Activated CD4-positive, alpha-beta T cell treated with anti-CD3 and anti-CD28 coated beads, Interleukin-2, amount 50 U/mL, for 1 hour (primary cell): ENCODE measurements at regions not wholly inside any gene's neighbourhood (a gene's known extent, or its start where the extent isn't known, plus 50 kb on each side); places are given as distances from the start of the nearest gene placed in this dataset.

ENCODE experiments used
- DNase-seq: peaks from one replicate; pipeline ENCODE4 v3.0.0-alpha.2; 2020

DNA sequence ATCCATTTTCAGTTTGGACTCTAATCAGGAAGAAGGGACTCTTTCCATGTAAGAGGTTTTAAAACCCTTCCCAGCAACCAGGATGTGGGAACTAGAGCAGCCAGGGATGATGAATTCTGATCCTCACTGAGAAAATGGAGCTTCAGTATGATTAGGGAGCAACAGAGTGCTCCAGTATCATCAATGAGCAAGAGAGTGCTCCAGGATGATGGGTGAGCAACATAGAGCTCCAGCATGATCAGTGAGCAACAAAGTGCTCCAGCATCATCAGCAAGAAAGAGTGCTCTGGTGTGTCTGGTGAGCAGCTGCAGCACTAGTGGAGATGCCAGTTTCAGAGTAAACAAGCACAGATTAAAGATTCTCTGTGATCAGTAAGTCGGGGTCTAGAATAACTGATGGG, 106.4 kb upstream of the LPP start:
- DNase-seq: no peak

DNA sequence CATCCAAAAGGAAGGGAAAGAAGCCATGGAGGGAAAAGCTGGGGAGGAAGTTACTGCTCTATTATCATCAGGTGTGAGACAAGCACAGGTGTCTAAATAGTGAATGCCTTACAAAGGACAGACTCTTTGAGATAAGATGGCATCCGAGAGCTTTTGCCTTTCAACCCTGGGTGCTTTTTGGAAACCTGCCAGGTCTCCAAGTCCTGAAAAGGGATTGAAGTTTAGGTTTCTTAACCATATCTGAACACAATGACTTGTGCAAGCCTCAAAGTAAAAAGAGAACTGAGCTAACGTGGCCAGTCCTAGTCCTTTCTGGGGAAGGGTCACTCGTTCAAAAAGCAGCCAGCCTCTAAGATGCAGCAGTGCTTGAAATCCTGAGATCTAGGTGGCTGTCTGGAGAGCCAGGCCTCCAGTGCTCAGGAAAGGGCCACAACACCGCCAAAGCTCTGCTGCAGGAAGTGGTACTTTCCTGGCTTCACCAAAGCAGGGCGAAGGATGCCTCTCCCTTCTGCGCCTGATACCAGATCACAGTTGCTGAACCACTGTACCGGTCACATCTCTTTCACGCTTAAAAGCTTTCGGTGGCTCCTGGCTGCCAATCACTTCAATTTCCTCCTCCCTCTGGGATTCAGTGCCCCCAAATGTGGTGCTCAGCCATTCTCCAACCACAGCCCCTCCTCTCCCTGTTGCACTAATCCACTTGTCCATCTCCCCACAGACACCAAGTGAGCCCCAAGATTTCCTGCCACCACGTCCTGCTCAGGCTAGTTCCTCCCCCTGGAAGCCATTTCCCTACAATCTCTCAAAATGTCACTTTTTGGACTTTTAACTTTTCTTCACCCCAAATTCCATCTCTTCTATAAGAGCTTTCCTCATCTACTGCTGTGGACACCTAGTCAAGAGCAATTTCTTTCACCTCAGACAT, 104.1 kb upstream of the LPP start:
- DNase-seq: peak; percentile 14

DNA sequence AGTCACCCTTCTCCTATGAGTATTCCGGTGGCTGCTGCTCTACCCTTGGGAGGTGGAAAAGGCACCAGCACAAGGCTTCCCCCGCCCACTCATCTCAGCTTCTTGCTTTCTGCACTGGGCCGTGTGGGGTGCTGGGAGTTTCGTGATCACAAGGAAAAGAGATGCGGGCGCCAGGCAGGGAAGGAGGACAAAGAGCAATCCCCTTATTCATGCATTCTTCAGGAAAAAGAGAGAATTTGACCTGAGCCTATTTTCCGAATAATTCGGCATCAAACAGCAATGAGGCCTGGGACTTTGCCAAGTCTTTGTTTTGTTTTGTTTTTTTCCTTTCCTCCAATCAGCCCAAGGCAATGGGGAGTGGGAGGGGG, 102.2 kb upstream of the LPP start:
- no peak for DNase-seq

DNA sequence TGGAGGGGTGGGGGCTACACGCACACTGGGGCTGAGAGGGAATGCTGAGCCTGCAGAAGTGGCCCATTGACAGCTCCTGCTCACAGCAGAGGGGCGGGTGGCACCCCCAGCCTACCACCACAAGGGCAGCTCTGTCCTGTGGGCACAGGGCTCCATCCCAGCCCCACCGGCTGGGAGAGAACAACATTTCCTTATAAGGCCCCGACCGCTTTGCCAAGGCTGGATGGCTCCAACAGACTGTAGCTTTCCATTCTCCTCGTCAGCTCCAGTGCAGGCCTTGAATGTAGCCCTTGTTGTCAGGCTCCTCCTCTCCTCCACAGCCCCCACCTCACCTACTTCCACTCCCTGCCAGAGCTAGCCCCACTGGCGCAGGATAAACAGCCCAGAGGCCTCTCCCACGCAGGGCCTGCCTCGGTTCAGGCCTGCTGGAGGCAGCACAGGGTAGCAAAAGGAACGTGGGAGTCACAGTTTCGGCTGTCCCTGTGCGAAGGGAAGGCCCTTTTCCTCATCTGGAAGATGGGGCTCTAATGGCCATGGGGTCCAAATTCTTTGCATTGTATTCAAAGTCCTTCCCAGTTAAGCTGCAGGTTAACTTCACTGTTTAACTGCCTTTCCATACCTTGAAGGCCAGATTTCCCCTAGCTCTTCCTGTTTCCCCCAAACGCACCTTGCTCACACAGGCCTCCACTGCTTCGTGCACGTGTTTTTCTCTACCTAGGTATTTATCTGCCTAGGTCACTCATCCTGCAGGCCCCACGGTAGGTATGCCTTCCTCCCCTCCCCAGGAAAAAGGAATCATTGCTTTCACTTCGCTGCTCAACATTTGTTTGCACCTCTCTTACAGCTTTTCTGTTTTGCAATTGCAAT, 101.6 kb upstream of the LPP start:
- DNase-seq: no peak

DNA sequence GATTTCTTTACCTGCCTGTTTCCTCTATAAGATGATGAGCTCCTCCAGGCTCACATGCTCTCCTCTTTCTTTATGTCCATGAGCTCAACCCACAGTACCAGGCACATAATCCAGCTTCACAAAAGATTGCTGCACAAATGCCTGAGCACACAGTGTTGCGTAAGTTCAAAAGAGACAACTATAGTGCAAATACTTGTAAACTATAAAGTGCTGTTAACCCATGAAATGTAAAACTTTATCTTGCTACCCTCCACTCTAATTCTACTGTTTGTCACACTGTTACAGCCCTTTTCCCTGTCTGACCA, 101.0 kb upstream of the LPP start:
- no peak for DNase-seq

DNA sequence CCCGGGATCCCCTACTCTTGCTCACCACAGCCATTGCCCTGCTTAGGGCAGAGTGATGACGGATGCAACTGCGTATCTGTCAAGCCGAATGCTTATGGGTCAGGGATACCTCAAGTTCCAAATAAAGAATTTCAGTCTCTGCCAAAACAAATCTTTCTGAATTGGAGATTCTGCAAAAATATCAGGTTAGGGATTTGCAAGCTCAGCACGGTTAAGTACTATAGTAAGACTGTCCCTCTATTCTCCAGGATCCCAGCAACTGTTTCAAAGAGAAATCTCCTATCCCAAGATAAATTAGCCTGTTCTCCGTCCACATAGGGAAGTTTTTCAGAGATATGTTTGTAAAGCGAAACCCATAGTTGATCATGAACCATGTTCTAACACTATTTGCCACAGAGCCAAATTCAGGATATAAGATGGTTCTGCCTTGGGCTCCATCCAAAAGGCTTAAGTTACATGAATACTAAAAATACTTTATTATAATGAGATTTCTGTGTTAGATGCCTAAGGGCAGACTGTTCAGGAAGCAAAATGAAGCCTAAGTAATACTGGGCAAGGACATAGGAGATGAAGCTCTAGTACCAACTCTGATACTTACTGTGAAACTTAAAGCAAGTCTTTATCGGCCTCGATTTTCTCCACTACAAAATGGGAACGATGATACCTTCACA, 100.1 kb upstream of the LPP start:
- DNase-seq: no peak

DNA sequence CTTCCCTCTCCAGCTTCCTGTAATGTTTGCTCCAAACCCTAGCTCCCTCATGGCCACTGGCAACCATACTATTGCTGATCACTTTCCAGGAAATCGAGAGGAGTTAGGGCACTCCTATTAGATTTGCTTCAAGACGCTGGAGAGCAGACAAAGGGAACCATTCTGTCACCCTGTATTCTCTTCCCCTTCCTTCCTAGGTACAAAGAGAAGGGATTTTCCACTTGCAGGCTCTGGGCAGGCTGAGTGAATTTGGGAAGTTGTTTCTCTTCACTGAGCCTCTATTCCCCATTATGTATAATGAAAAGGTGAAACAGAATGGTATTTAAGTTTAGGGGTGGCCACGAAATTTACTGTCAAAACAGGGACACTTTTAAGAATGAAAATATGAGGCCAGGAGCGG, 99.4 kb upstream of the LPP start:
- no peak for DNase-seq

DNA sequence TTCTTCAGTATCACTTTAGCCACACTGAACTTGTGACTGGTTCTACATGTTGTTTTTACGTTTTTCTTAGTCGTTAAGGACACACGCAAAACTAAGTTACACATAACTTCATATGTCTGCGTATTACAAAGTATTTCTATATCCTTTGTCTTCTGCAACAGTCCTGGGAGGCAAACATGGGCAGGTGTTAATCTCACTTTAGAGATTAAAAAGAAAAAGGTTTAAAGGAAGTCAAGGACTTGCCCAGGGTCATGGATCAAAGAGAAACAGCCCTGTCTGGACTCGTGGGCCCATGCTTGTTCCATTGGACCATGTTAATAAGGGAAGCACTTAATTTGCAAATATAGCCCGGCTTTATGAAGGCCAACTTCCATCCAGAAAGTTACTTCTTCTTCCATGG, 98.6 kb upstream of the LPP start:
- no peak for DNase-seq

DNA sequence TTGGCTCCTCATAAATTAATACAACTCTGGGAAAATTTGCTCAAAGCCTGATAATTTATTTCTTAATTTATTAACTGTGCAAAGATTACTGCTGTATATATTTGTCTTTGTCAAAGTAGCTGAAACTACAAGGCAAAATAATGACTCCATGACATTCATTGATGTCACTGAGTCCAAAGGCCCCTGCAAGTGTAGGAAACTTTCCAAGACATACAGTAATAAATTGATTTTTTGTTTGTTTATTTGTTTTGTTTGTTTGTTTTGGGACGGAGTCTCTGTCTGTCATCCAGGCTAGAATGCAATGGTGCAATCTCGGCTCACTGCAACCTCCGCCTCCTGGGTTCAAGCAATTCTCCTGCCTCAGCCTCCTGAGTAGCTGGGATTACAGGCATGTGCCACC, 96.8 kb upstream of the LPP start:
- no peak for DNase-seq

DNA sequence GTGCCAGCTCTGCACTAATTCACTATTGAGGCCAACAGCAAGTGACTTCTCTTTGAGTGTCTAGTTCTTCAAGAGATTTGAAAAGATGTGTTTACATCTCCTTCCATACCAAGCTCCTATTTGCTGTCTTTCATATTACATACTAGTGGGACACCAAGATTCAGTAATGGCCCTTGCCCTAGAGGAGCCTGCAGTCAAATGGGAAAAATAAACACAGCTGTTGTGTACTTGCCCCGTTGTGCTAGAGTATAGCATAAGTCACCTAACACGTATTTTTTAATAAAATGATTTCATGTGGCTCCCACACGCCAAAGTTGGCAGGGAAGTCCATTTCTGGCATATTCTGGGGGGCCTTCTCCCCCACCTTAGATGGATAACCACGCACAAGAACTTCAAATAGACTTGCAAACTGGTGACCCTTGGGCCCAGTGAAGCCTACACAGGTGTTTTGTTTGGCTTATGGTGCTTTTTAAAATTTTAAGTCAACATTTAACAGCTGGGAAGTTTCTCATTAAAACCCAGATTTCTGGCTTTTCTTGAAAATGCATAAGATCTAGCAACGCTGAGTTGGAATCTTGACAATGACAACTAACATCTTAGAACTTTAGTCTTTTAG, 95.3 kb upstream of the LPP start:
- no peak for DNase-seq

DNA sequence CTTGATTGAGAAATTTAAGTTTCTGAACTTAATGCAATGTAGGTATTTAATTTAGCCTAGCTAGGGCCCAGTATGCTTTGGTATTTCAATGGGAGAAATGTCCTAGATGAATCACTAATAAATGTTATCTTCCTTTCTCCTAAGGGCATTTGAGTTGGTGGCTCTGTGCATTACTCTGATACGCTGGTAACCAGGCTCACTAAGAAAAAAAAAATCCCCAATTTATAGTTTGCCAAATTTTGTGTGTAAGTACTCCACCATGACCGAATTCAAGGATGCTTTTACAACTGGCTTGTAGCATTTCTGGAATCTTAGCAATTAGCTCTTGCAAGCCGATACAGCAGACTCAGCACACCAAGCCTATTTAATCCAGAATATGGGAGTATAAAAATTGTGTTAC, 94.6 kb upstream of the LPP start:
- DNase-seq: no peak

DNA sequence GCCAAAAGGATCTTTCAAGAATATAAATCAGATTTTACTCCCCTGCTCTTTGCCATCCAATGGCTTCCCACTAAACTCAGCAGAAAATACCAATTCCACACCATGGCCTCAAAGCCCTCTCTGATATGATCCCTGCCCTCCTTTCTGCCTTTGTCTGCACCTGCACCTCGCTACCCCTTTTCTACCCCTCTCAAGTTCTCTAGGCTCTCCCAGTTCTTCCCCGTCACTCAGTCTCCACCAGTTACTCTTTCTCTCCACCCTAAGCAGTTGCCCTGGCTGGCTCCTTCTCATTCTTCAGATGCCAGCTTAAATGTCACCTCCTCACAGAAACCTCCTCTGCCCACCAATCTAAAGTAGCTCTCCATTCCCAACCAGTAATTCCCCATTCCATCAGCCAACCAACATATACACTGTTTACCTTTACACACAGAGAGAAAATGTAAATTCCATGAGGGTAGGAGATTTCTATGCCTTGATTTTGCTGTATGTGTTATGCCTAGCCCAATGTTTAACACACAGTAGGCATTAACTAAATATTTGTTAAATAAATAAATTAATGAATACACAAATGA, 93.6 kb upstream of the LPP start:
- no peak for DNase-seq

DNA sequence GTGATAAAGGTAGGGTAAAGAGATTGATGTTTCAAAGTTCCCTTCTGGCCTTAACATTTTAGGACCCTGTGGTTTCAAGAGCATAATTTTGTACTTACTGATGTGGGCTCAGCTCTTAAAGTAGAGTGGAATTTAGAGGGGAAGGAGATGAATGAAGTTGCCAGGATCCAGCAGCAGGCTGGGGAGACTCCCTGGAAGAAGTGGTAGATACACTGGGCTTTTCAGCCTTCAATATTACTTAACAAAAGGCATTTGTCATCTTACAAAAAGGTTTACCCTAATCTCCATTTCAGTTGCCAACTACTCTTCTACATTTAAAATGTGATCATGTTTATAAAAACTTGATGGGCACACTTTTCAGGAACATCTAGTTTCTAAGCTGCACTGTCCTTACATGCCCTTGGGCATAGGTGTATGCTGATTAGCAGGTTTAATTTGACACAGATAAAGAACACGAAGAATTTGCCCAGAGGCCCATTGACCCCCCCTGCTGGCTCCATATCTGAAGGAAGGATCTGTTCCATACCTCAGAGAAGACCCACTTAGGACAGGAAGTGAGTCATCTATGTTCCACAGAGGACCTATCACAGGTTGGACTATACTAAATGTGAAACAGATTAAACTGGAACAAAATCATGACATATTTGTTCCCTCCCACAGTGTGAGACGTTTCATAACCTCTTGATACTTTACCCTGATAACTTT, 93.0 kb upstream of the LPP start:
- peak; percentile 29 for DNase-seq

DNA sequence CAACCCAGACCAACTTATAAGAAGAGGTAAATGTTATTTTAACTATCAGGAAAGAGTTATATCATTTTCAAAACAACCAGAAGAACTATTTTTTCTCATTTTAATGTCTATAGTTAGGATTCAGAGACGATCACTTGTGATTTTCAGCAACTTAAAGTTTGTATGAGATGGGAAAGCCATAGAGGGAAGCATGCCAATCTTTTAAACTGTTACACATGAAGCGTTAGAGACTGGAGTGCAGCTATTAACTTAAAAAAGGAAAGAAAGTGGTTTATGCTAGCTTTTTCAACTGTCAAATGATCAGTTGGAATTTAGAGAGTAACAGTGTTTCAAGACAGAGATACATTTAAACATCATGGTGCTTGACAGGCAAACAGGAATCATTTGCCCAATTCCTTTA, 91.7 kb upstream of the LPP start:
- DNase-seq: no peak

DNA sequence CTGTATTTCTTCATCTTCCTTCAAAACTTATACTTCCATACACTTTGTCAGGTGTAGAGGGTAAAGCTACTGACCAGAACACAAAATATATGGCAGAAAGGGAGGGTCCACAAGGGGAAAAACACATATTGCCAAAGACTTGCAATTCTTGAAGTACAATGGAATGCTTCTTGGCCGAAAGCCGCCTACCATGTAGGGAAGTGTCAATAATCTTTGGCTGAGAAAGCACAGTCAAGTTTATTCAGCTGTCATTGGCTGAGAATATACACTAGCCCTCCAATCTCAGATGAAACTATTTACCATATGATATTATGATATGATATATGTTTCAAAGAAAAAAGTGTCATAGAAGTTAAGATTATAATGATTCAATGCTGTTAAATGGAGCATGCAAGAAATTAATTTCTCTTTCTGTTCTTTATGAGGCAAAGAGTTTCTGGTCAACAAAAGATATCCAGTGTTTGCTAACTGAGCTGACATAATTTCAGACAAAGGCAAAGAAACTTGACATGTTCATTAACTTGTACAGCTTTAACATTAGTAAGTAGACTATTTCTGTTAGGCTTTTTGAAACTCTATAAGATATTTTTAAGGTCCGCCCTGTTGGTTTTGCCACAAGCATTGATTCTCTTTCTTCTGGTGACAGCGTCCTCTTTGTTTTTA, 89.0 kb upstream of the LPP start:
- no peak for DNase-seq

DNA sequence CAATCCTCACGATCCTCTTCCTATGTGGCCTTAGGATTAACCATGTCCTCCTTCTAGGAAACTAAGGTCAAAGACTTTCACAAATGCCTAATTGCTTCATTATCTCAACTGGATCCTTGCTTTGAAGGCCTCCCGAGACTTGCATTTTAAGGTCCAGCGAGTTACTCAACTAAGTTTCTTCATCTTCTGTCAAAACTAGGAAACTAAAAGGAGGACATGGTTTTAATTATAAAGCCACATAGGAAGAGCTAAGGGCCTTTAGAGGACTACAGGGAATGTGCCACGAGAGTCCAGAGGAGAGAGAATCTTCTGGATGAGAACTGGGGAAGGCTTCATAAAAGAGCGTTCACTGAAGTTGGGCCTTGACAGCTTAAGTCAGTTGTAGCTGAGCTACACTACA, 87.8 kb upstream of the LPP start:
- DNase-seq: no peak

DNA sequence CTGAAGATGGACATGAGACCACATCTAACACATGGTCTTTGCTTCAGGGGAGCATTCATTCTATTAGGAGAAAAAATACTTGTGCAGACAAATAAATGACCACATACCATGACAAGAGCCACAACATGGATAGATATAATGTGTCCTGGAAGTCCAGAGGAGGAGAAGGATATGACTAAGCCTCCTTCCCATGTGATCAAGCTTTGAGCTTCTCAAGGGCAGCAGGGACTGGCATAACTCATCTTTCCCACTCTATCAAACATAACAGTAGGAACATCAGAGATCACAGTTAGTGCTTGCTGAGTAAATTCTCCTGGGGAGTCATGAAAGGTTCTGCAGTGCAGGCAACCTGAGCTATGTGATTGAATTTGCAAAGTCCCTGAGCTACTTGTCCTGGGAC, 86.0 kb upstream of the LPP start:
- DNase-seq: no peak

DNA sequence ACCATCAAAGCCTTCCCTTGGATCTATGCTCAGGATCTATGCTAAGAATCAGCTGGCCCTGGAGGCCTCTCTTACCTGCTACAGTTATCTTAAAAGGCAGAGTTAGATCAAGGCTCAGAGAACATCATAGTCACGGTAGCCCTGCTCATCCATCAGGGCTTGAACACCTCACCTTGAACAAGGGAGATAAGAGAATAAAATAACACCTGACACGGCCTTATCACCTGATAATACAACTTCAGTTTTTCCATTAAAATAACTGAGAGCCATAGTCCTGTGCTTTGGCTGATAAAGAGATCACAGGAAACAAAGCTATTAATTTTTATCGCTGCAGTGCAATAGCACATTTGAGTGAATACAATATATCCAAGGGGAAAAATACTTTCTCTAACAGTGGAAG, 85.6 kb upstream of the LPP start:
- DNase-seq: no peak

DNA sequence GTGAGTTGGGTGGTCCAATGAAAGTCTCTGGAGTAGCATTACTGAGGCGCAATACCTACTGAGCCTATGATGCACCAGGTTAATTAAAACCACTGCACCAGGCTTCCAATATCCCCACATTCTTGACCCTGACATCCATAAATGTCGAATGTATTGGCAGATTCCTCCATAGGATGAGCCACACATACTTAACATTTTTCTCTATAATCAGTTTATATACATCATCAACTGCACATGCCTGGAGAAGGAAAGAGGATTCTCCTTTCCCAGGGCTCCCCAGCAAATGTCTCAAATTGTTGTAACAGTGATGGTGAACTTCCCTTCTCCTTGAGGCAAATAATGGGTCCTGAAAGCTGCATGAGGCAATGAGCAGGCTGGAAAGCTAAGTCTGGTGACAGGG, 82.3 kb upstream of the LPP start:
- DNase-seq: no peak

DNA sequence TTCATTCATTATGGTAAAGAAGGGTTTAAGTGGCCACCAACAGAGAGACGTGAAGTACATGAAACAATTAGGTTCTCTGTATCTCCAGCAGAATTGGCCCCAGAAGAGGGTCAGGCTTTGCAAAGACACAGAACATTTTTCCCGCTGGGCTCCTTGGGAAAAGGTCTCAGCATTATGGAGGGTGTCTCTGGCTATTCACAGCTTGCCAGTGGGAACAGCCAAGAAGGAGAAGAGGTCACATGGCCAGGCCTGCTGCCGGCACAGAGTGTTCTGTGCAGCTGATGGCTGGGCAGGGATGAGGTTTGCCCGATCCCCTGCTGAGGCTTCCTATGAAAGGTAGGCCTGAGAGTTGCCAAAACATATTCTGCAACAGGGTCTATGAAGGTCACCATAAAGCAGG, 77.8 kb upstream of the LPP start:
- no peak for DNase-seq

DNA sequence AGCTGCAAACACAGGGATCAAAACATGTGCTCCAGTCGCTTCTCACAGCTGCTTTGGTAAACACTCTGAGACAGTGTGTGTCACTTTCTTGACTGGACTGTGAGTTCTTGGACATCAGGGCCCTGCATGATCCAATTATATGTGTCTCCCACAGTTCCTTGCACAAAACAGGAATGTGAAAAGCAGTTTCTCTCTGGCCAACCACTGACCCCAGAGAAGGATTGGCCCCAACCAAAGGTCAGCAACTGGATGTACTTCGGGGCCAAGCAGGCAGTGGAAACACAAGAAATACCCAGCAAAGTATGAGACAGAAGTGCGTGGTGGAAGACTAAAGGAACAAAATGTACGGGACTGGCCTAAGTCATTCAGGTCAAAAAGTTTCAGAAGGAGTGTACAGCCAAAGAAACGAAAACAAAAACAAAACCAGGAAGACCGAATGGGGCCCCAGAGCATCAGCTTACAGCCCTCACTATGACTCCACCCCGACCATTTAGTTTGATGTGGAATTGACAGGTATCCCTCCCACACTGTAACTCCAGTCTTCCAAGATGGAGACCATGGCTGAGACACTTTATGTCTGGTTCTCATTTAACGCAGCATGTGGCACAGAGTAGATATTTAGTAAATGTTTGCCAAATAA, 76.7 kb upstream of the LPP start:
- DNase-seq: no peak
